Coronary artery (tissue), 2 donors: ENCODE measurements at regions not wholly inside any gene's neighbourhood (a gene's known extent, or its start where the extent isn't known, plus 50 kb on each side); places are given as distances from the start of the nearest gene placed in this dataset.

Source experiments
- DNase-seq: peaks from one replicate; pipeline ENCODE4 v3.0.0-alpha.2; 2017; ENCODE audit warnings: low spot score
- H3K27ac ChIP-seq, 2 donors: fragments of 200-600 bp; sonication (generic); one replicate each; pipeline ENCODE4 v1.5.1; 2016 to 2019
- H3K4me3 ChIP-seq: fragments of 200-600 bp; sonication (generic); 2 replicates; pipeline ENCODE4 v1.5.1; 2016; ENCODE audit warnings: mild to moderate bottlenecking, moderate library complexity
- TF ChIP-seq, protein P1 (sequence below): fragments of 200-600 bp; sonication (generic); IDR thresholded peaks from one replicate; pipeline ENCODE4 v1.5.1; 2019; ENCODE audit warnings: antibody characterized with exemption

DNA sequence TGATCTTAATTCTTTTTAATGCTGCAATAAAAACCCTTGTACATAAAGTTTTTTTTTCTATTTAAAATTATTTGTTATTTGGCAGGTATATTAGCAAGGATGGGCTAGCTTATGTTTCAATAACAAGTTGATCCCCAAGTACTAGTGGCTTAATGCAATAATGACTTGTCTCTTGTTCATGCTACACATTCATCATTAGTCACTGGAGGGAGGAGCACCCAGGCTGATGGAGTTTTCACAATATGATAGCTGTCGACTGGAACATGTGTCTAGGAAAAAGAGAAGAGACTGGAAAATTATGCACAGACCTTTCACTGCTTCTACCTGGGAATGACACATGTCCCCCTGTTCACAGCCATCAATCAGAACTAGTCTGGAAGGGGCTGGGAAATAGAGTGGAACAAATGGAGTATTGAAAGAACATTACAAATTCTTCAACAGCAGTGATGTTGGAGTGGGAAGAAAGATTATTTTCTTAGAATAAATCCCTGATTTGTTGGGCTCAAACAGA is 387.9 kb upstream of the RPS6KA3 start:
- TF ChIP-seq, protein P1, sequence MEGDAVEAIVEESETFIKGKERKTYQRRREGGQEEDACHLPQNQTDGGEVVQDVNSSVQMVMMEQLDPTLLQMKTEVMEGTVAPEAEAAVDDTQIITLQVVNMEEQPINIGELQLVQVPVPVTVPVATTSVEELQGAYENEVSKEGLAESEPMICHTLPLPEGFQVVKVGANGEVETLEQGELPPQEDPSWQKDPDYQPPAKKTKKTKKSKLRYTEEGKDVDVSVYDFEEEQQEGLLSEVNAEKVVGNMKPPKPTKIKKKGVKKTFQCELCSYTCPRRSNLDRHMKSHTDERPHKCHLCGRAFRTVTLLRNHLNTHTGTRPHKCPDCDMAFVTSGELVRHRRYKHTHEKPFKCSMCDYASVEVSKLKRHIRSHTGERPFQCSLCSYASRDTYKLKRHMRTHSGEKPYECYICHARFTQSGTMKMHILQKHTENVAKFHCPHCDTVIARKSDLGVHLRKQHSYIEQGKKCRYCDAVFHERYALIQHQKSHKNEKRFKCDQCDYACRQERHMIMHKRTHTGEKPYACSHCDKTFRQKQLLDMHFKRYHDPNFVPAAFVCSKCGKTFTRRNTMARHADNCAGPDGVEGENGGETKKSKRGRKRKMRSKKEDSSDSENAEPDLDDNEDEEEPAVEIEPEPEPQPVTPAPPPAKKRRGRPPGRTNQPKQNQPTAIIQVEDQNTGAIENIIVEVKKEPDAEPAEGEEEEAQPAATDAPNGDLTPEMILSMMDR = no peak
- Histone ChIP-seq H3K27ac (no peak overlapping the region), H3K4me3 (no peak overlapping the region)
- no peak for DNase-seq

DNA sequence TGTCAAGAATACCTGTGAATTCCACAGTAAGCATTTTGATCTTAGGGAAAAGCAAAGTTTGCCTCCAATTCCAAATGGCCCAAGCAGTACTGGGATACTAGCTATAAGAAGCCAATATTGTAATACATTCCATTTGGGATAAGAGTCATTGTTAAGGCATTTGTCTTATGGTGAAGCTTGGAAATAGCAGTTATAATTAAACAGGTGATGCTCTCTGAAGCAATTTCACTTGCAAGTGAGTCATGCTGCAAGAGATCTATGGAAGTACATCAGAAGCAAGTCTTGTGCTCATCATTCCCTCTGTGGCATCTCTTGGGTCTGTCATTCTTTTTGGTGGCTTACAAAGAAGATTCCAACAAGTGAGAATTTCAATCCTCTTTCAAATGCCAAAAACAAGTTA is 386.4 kb upstream of the RPS6KA3 start:
- Histone ChIP-seq H3K4me3 (no peak overlapping the region), H3K27ac (no peak overlapping the region)
- no peak for DNase-seq
- TF ChIP-seq, protein P1 = no peak

DNA sequence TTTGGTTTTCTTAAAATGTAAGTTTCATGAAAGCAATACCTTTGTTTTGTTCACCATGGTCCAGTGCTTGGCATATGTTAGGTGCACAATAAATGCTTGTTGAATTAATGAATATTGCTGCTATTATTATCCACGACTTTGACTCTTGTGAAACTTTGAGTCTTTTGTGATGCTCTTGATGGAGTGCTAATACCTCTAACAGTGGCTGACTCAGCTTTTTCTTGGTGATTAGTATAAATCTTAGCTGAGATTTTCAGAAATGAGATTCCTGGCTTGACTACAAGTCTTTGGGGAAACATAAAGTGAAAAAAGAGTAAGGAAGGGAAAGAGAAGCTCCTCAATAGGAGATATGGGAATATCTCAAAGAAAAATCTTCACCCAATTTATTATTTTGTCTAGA is 375.2 kb upstream of the RPS6KA3 start:
- H3K4me3 ChIP-seq = no peak overlapping the region
- DNase-seq = no peak
- TF ChIP-seq, protein P1 = no peak
- no peak overlapping the region for H3K27ac ChIP-seq

DNA sequence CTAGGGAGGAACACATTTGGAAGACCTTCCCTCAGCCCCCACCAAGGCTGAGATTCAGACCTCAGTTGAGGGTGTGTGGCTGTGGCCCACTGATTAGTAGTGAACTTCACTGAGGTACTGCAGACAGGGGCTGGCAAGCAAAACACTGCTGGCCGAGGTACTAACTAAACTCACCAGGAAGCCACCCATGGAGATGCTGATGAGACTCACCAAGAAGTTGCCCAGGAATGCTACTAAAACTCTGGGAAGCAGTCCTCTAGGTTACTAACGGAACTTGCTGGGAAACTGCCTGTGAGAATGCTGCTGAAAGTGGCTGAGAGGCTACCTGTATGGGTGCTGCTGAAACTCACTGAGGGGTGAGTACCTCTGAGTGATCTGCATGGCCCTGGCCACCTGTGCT is 372.4 kb upstream of the RPS6KA3 start:
- H3K4me3 ChIP-seq = no peak overlapping the region
- no peak for DNase-seq
- TF ChIP-seq, protein P1 = no peak
- H3K27ac ChIP-seq = no peak overlapping the region

DNA sequence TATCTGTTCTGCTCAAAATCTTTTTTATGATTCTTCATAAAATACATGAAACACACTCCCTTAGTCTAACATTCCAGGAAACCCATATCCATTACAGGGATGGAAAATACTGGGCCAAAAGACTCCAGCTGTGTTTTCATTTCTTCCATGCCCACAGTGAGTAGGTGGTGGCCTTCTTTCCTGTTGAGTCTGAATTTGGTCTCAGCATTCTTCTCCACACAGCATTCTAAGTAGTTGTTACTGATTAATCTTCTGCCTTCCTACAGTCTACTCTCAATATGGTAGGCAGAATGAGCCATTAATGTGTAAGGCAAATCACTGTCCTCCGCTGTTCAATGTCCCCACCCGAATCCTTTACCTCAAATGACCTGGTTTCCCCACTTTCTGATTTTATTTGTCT is 370.6 kb upstream of the RPS6KA3 start:
- no peak overlapping the region for H3K27ac ChIP-seq
- H3K4me3 ChIP-seq = no peak overlapping the region
- DNase-seq = no peak
- TF ChIP-seq, protein P1 = no peak

DNA sequence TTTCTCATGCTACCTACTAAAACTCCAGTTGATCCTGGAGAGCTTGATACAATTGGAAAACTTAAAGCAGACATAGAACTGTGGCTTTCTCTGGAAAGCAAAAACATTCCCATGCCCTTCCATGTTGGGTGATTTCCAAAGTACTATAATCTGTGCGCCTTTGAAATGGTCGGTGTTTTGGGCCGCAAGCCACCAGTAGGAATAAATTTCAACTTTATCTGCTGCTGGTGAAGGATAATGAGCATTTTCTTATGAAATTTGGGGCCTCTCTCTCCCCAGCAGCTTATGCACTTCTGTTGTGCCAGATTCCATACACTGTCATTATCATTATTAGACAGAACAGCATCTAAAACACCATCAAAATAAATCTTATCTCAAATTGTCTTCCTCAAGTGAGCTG is 366.7 kb upstream of the RPS6KA3 start:
- no peak for DNase-seq
- Histone ChIP-seq H3K27ac (no peak overlapping the region), H3K4me3 (no peak overlapping the region)
- TF ChIP-seq, protein P1 = no peak

DNA sequence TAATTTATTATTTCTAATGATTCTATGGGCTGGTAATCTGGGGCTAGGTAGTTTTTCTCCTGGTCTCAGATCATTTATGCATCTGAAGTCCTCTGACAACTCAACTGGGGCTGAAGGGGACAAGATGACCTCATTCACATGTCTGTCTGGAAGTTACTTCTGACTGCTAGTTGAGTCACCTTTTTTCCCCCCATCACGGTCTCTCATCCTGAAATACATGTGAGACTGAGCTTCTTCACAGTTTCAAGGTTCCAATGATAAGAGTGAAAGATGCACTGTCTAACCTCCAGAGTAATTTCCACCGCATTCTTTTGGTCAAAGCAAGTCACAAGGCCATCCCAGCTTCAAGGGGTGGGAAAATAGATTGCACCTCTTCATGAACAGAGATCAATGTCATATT is 356.7 kb upstream of the RPS6KA3 start:
- no peak for DNase-seq
- TF ChIP-seq, protein P1 = no peak
- Histone ChIP-seq H3K27ac (no peak overlapping the region), H3K4me3 (no peak overlapping the region)
